GM18909 (cell line): ENCODE measurements at regions not wholly inside any gene's neighbourhood (a gene's known extent, or its start where the extent isn't known, plus 50 kb on each side); places are given as distances from the start of the nearest gene placed in this dataset.
"Not testable (repeated sequence)": the region's sequence is repeated elsewhere in the genome, so short reads cannot be mapped to it uniquely, and the experiment has no call there.

ENCODE experiments used
- ATAC-seq: cut with Tn5 transposase; IDR thresholded peaks from one replicate; pipeline ENCODE4 v1.9.1; 2021; ENCODE audit warnings: mild to moderate bottlenecking; ENCODE audit not compliant: unreplicated experiment, poor library complexity

- not testable (repeated sequence) for ATAC-seq
Measured at GRCh38 chr14:106766551-106767277, 1240.3 kb downstream of the TMEM121 start.

GRCh38 chr14:106768230-106768629, 1241.8 kb downstream of the TMEM121 start:
- ATAC-seq, result not testable (repeated sequence)

GRCh38 chr14:106768972-106769700, 1242.8 kb downstream of the TMEM121 start:
- not testable (repeated sequence) for ATAC-seq

- not testable (repeated sequence) for ATAC-seq
Measured at GRCh38 chr14:106770158-106770672, 1243.8 kb downstream of the TMEM121 start.

- not testable (repeated sequence) for ATAC-seq
Measured at GRCh38 chr14:106774889-106775480, 1248.6 kb downstream of the TMEM121 start.

- ATAC-seq, result no peak
Measured at GRCh38 chr14:106776395-106776983, 1250.1 kb downstream of the TMEM121 start.

- ATAC-seq, result no peak
Measured at GRCh38 chr14:106778986-106779385, 1252.6 kb downstream of the TMEM121 start.

- no peak for ATAC-seq
Measured at GRCh38 chr14:106786697-106787096, 1260.3 kb downstream of the TMEM121 start.

- no peak for ATAC-seq
Measured at GRCh38 chr14:106787626-106788025, 1261.2 kb downstream of the TMEM121 start.

GRCh38 chr14:106788534-106788933, 1262.2 kb downstream of the TMEM121 start:
- no peak for ATAC-seq

GRCh38 chr14:106789318-106789717, 1262.9 kb downstream of the TMEM121 start:
- ATAC-seq, result no peak

GRCh38 chr14:106790189-106791036, 1264.0 kb downstream of the TMEM121 start:
- no peak for ATAC-seq

GRCh38 chr14:106792543-106792942, 1266.2 kb downstream of the TMEM121 start:
- ATAC-seq, result no peak

- not testable (repeated sequence) for ATAC-seq
Measured at GRCh38 chr14:106798166-106798565, 1271.8 kb downstream of the TMEM121 start.

GRCh38 chr14:106802413-106803364, 1276.3 kb downstream of the TMEM121 start:
- no peak for ATAC-seq

- no peak for ATAC-seq
Measured at GRCh38 chr14:106803379-106803778, 1277.0 kb downstream of the TMEM121 start.

GRCh38 chr14:106807493-106807892, 1281.1 kb downstream of the TMEM121 start:
- ATAC-seq, result no peak

GRCh38 chr14:106808458-106808857, 1282.1 kb downstream of the TMEM121 start:
- no peak for ATAC-seq

GRCh38 chr14:106808907-106809306, 1282.5 kb downstream of the TMEM121 start:
- ATAC-seq, result no peak
